ENCODE measurements at regions not wholly inside any gene's neighbourhood (a gene's known extent, or its start where the extent isn't known, plus 50 kb on each side); places are given as distances from the start of the nearest gene placed in this dataset.

- Histone ChIP-seq H4K20me1 (replicated peaks in 1 of 2; ENCODE audit: control insufficient read depth in 1 of 2, insufficient read depth in 2 of 2, low read length in 2 of 2) (peaks cover 0 to 4% of the 10 kb centered on the region in 2 experiments), H3K18ac (ENCODE audit: extremely low read depth, low read length) (no peak overlapping the region), H3K14ac (ENCODE audit: insufficient read length) (no peak overlapping the region), H3K36me3 (ENCODE audit: control insufficient read depth in 2 of 4, insufficient read depth in 4 of 4, low read length in 3 of 4) (no peaks in the 10 kb centered on the region), H2BK20ac (ENCODE audit: low read length) (no peak overlapping the region; the same call in 1 of the 2 replicates), H4K91ac (replicated peaks; ENCODE audit: insufficient read length, low read length) (peak overlapping the region; percentile 17), H2AFZ (ENCODE audit: low read length) (no peak overlapping the region), H3K9me3 (ENCODE audit: insufficient read depth in 2 of 2, low read depth in 1 of 2, low read length in 1 of 2) (no peaks in the 10 kb centered on the region), H2BK5ac (ENCODE audit: low read depth, low read length) (peak overlapping the region; percentile 19; the same call in 1 of the 2 replicates), H3K4me2 (ENCODE audit: insufficient read depth in 1 of 2, low read depth in 2 of 2, low read length in 2 of 2) (no peak overlapping the region), H3K9ac (replicated peaks in 1 of 4; ENCODE audit: extremely low read depth in 1 of 4, low read depth in 3 of 4, low read length in 3 of 4) (no peak overlapping the region), H4K5ac (ENCODE audit: insufficient read length, low read depth, low read length) (no peak overlapping the region), H3K79me2 (ENCODE audit: control insufficient read depth in 1 of 2, insufficient read depth in 2 of 2, low read length in 2 of 2) (no peaks in the 10 kb centered on the region), H3K4ac (replicated peaks; ENCODE audit: insufficient read length, low read depth, low read length) (no peak overlapping the region), H3K79me1 (ENCODE audit: low read depth, low read length) (no peaks in the 10 kb centered on the region), H3K27ac (ENCODE audit: low read depth, low read length) (no peak overlapping the region), H3K4me3 (ENCODE audit: extremely low read depth in 1 of 4, insufficient read depth in 2 of 4, low read depth in 3 of 4, low read length in 4 of 4) (no peak overlapping the region), H3K23ac (ENCODE audit: insufficient read length) (no peak overlapping the region), H2BK120ac (replicated peaks; ENCODE audit: low read depth, low read length) (no peak overlapping the region), H2AK5ac (ENCODE audit: low read depth, low read length) (peak overlapping the region; percentile 59; the same call in 1 of the 2 replicates), H3K23me2 (ENCODE audit: low read depth, low read length) (peaks cover 10% of the 10 kb centered on the region; the same call in 1 of the 2 replicates), H2BK12ac (ENCODE audit: low read depth, low read length) (peak overlapping the region; percentile 55; the same call in 1 of the 2 replicates), H2BK15ac (ENCODE audit: low read length) (peak overlapping the region; percentile 18; the same call in 1 of the 2 replicates), H4K8ac (ENCODE audit: extremely low read depth, insufficient read depth, low read length) (no peak overlapping the region), H3K27me3 (replicated peaks in 1 of 4; ENCODE audit: control insufficient read depth in 3 of 4, extremely low read depth in 1 of 4, insufficient read depth in 3 of 4, low read length in 3 of 4) (peaks cover 3 to 30% (median 23%) of the 10 kb centered on the region in 4 experiments), H3K56ac (replicated peaks; ENCODE audit: insufficient read length, low read depth, low read length) (no peak overlapping the region), H3K4me1 (replicated peaks in 1 of 4; ENCODE audit: control insufficient read depth in 3 of 4, insufficient read depth in 4 of 4, low read length in 3 of 4) (peaks cover 0 to 13% (median 3%) of the 10 kb centered on the region in 4 experiments; a peak in 4 of 7 replicates)
- FAIRE-seq = no peak
- ChIA-PET POLR2A (ENCODE audit: partially characterized antibody) (no interaction called here), CTCF (ENCODE audit: partially characterized antibody) (no interaction called here)
- WGBS, 2 experiments (ENCODE audit: extremely low coverage in 1 of 2, insufficient coverage in 1 of 2, insufficient read length in 1 of 2, insufficient replicate concordance in 2 of 2, low coverage in 1 of 2, low lambda C conversion rate in 2 of 2, missing lambda C conversion rate in 1 of 2) = 87% methylated on average over 28 of the region's 28 CpGs; no CpG with 5 or more reads in 1 of the 2 experiments
- DNase-seq (ENCODE audit: low read depth in 1 of 2, low spot score in 2 of 2) = peak in 1 of 2 experiments; percentile 45
- no peak for TF ChIP-seq CHD1 (IDR thresholded peaks at IDR 0.05; ENCODE audit: low read depth, low read length)
- no peak for TF ChIP-seq CHD2 (IDR thresholded peaks at IDR 0.05; ENCODE audit: low read length)
- no peak for TF ChIP-seq RNF2 (IDR thresholded peaks at IDR 0.05; ENCODE audit: borderline replicate concordance, low read depth, low read length, missing control alignments, poor library complexity, severe bottlenecking)
- TF ChIP-seq ZNF274 (IDR thresholded peaks at IDR 0.05; ENCODE audit: borderline replicate concordance, extremely low read depth, low read length) = no peak
- no peak for TF ChIP-seq BRCA1 (IDR thresholded peaks at IDR 0.05; ENCODE audit: low read depth, low read length)
- TF ChIP-seq JUND (IDR thresholded peaks at IDR 0.05; ENCODE audit: low read length) = no peak
- TF ChIP-seq GTF2F1 (IDR thresholded peaks at IDR 0.05; ENCODE audit: borderline replicate concordance, low read depth, low read length) = no peak
- no peak for TF ChIP-seq EGR1 (IDR thresholded peaks at IDR 0.05; ENCODE audit: borderline replicate concordance, low read depth, low read length)
- no peak for TF ChIP-seq TAF1 (IDR thresholded peaks at IDR 0.05; ENCODE audit: low read depth, low read length)
- no peak for TF ChIP-seq TBP (IDR thresholded peaks at IDR 0.05; ENCODE audit: low read depth, low read length)
- no peak for TF ChIP-seq MAX (IDR thresholded peaks at IDR 0.05)
- TF ChIP-seq SAP30 (IDR thresholded peaks at IDR 0.05; ENCODE audit: insufficient read depth, insufficient replicate concordance, low read length) = no peak
These were observed 170.8 kb upstream of the SOX1 start for GRCh38 chr13:111895896-111896821.
